ENCODE measurements at regions not wholly inside any gene's neighbourhood (a gene's known extent, or its start where the extent isn't known, plus 50 kb on each side); places are given as distances from the start of the nearest gene placed in this dataset.
A peak's percentile ranks its signal among the peaks of the same experiment; 100 is the strongest.

GRCh38 chr4:26141051-26141721, 179.6 kb upstream of the RBPJ start:
- no peak overlapping the region for H3K9ac ChIP-seq (ENCODE audit: low read length)
- ChIA-PET CTCF (interaction anchor here (1.2 kb wide), 1 partner anchor 44 kb away, joined by 3 read pairs; no protein-coding TSS in a partner anchor), POLR2A (no interaction called here)
- no peak overlapping the region for H3K4me2 ChIP-seq (replicated peaks; ENCODE audit: low read depth, low read length, poor library complexity, severe bottlenecking)
- H2AFZ ChIP-seq (ENCODE audit: insufficient read depth, low read depth, low read length, poor library complexity, severe bottlenecking): peak overlapping the region; percentile 56
- H3K79me2 ChIP-seq (ENCODE audit: control insufficient read depth, insufficient read depth, low read length): no peaks in the 10 kb centered on the region
- intact Hi-C loops (cut with micrococcal nuclease): no loop called here
- H3K27ac Mint-ChIP-seq: no peak overlapping the region
- H3K27ac ChIP-seq (ENCODE audit: low read length in 2 of 2): no peak overlapping the region
- 92% methylated on average over 7 of the region's 8 CpGs for WGBS (ENCODE audit: insufficient coverage)
- no peaks in the 10 kb centered on the region for H3K36me3 ChIP-seq (replicated peaks in 1 of 2; ENCODE audit: control extremely low read depth in 1 of 2, control insufficient read depth in 1 of 2, extremely low read depth in 1 of 2, insufficient read depth in 2 of 2, low read length in 1 of 2)
- no peak overlapping the region for H3K4me3 Mint-ChIP-seq
- TF ChIP-seq EZH2 (IDR thresholded peaks at IDR 0.05; ENCODE audit: borderline replicate concordance, insufficient read depth, low read depth, low read length, poor library complexity, severe bottlenecking): no peak
- TF ChIP-seq CTCF (IDR thresholded peaks at IDR 0.05): no peak
- ATAC-seq (ENCODE audit: low read depth): no peak
- H3K9me3 Mint-ChIP-seq (ENCODE audit: insufficient read depth): no peaks in the 10 kb centered on the region
- DNase-seq: no peak
- no peaks in the 10 kb centered on the region for H3K27me3 ChIP-seq (replicated peaks in 1 of 4; ENCODE audit: control extremely low read depth in 1 of 4, control insufficient read depth in 3 of 4, insufficient read depth in 4 of 4, low read length in 3 of 4)
- H3K9me3 ChIP-seq (ENCODE audit: control extremely low read depth in 1 of 3, control insufficient read depth in 2 of 3, insufficient read depth in 1 of 3, low read length in 2 of 3): no peaks in the 10 kb centered on the region
- peaks cover 9% of the 10 kb centered on the region for H3K4me1 Mint-ChIP-seq
- peaks cover 4% of the 10 kb centered on the region for H3K27me3 Mint-ChIP-seq
- no peak overlapping the region for H3K4me3 ChIP-seq (ENCODE audit: control extremely low read depth in 1 of 5, extremely low read depth in 1 of 5, insufficient read depth in 1 of 5, low read depth in 2 of 5, low read length in 4 of 5)
- peaks cover 0 to 3% of the 10 kb centered on the region in 2 donors for H3K4me1 ChIP-seq (ENCODE audit: control insufficient read depth in 2 of 2, insufficient read depth in 2 of 2, low read length in 2 of 2)
- H4K20me1 ChIP-seq (ENCODE audit: control insufficient read depth, insufficient read depth, low read length, poor library complexity, severe bottlenecking): no peaks in the 10 kb centered on the region

GRCh38 chr4:26141911-26142638, 178.7 kb upstream of the RBPJ start:
- no peak overlapping the region for H3K27ac ChIP-seq (ENCODE audit: low read length in 2 of 2)
- H3K79me2 ChIP-seq (ENCODE audit: control insufficient read depth, insufficient read depth, low read length): no peaks in the 10 kb centered on the region
- DNase-seq (peak; percentile 10), ATAC-seq (ENCODE audit: low read depth) (no peak)
- no peak overlapping the region for H3K4me2 ChIP-seq (replicated peaks; ENCODE audit: low read depth, low read length, poor library complexity, severe bottlenecking)
- Mint-ChIP-seq H3K4me1 (peaks cover 9% of the 10 kb centered on the region), H3K4me3 (no peak overlapping the region), H3K27ac (no peak overlapping the region), H3K27me3 (peaks cover 4% of the 10 kb centered on the region), H3K9me3 (ENCODE audit: insufficient read depth) (no peaks in the 10 kb centered on the region)
- H3K27me3 ChIP-seq (replicated peaks in 1 of 4; ENCODE audit: control extremely low read depth in 1 of 4, control insufficient read depth in 3 of 4, insufficient read depth in 4 of 4, low read length in 3 of 4): no peaks in the 10 kb centered on the region
- H3K36me3 ChIP-seq (replicated peaks in 1 of 2; ENCODE audit: control extremely low read depth in 1 of 2, control insufficient read depth in 1 of 2, extremely low read depth in 1 of 2, insufficient read depth in 2 of 2, low read length in 1 of 2): no peaks in the 10 kb centered on the region
- CTCF ChIA-PET: interaction anchor here (1.2 kb wide), 1 partner anchor 45 kb away, joined by 3 read pairs; no protein-coding TSS in a partner anchor
- H3K4me1 ChIP-seq (ENCODE audit: control insufficient read depth in 2 of 2, insufficient read depth in 2 of 2, low read length in 2 of 2): peaks cover 0 to 3% of the 10 kb centered on the region in 2 donors
- no peaks in the 10 kb centered on the region for H3K9me3 ChIP-seq (ENCODE audit: control extremely low read depth in 1 of 3, control insufficient read depth in 2 of 3, insufficient read depth in 1 of 3, low read length in 2 of 3)
- H3K4me3 ChIP-seq (ENCODE audit: control extremely low read depth in 1 of 5, extremely low read depth in 1 of 5, insufficient read depth in 1 of 5, low read depth in 2 of 5, low read length in 4 of 5): no peak overlapping the region
- TF ChIP-seq CTCF (IDR thresholded peaks at IDR 0.05) (no peak), EZH2 (IDR thresholded peaks at IDR 0.05; ENCODE audit: borderline replicate concordance, insufficient read depth, low read depth, low read length, poor library complexity, severe bottlenecking) (no peak)
- POLR2A ChIA-PET: no interaction called here
- no peaks in the 10 kb centered on the region for H4K20me1 ChIP-seq (ENCODE audit: control insufficient read depth, insufficient read depth, low read length, poor library complexity, severe bottlenecking)
- WGBS (ENCODE audit: insufficient coverage): 100% methylated on average over 1 of the region's 8 CpGs
- intact Hi-C loops (cut with micrococcal nuclease): no loop called here
- no peak overlapping the region for H3K9ac ChIP-seq (ENCODE audit: low read length)
- H2AFZ ChIP-seq (ENCODE audit: insufficient read depth, low read depth, low read length, poor library complexity, severe bottlenecking): peak overlapping the region; percentile 56
